Stomach (tissue), 8 donors: ENCODE measurements at regions not wholly inside any gene's neighbourhood (a gene's known extent, or its start where the extent isn't known, plus 50 kb on each side); places are given as distances from the start of the nearest gene placed in this dataset.

ENCODE experiments used
- DNase-seq, 2 donors: peaks; one replicate each; pipeline versions ENCODE4 v3.0.0 to v3.0.0-alpha.2; 2013 to 2019
- H3K27ac ChIP-seq, 5 donors: fragments of 200-600 bp in 4 of 5; sonication (generic) in 4 of 5; one replicate each; pipeline ENCODE4 v1.5.1; 2013 to 2019; ENCODE audit warnings: mild to moderate bottlenecking in 1 of 5, moderate library complexity in 1 of 5
- H3K27me3 ChIP-seq, 3 donors: fragments of 200-600 bp; sonication (generic); one replicate each; pipeline ENCODE4 v1.5.1; 2017 to 2019; ENCODE audit warnings: mixed run types in 1 of 3
- H3K36me3 ChIP-seq, 4 donors: fragments of 200-600 bp; sonication (generic); 1 replicate in 3 of 4; 2 replicates in 1 of 4; pipeline ENCODE4 v1.5.1; 2016 to 2019
- H3K4me1 ChIP-seq, 4 donors: fragments of 200-600 bp; sonication (generic); one replicate each; pipeline ENCODE4 v1.5.1; 2016 to 2019
- H3K4me3 ChIP-seq, 4 donors: fragments of 200-600 bp; sonication (generic) in 3 of 4; one replicate each; pipeline ENCODE4 v1.5.1; 2016 to 2019; ENCODE audit warnings: mild to moderate bottlenecking in 1 of 4
- H3K9me3 ChIP-seq, 4 donors: fragments of 200-600 bp; sonication (generic); one replicate each; pipeline ENCODE4 v1.5.1; 2016 to 2019
- CTCF ChIP-seq, 7 experiments: fragments of 450-650 bp in 4 of 7; fragments of 200-600 bp in 3 of 7; sonication (generic) in 3 of 7; IDR thresholded peaks; one replicate each; pipeline ENCODE4 v1.5.1; 2016 to 2019; ENCODE audit warnings: antibody characterized with exemption in 7 of 7, control low read depth in 2 of 7, mild to moderate bottlenecking in 1 of 7
- EP300 ChIP-seq: sonication (generic); formaldehyde crosslinking; IDR thresholded peaks from one replicate; pipeline ENCODE4 v1.6.1; 2017; ENCODE audit warnings: antibody characterized with exemption
- POLR2A ChIP-seq, 4 donors: fragments of 450-650 bp; IDR thresholded peaks; one replicate each; pipeline ENCODE4 v1.6.1; 2016; ENCODE audit warnings: antibody characterized with exemption in 4 of 4, control low read depth in 2 of 4, mild to moderate bottlenecking in 1 of 4, moderate library complexity in 1 of 4
- POLR2AphosphoS5 ChIP-seq, 3 donors: sonication (generic); formaldehyde crosslinking; IDR thresholded peaks; one replicate each; pipeline ENCODE4 v1.6.1; 2016; ENCODE audit warnings: antibody characterized with exemption in 3 of 3
- WGBS, 5 donors: extraction: QIAGEN DNeasy Blood & Tissue Kit in 3 of 5; methylation state at CpG; one replicate each; pipeline versions ENCODE4 v1.1.5 to v1.1.7; 2013 to 2018; 5-methylcytosine and 5-hydroxymethylcytosine counted together
- intact Hi-C: fragments of 100-400 bp; cut with DNase I; formaldehyde crosslinking; loops from one replicate; pipeline ENCODE4 v1.15.1; 2023; ENCODE audit warnings: low total_unique reads
- donor health status: healthy with polysubstance abuse.
- donor health status: Bipolar disorder and iron deficiency.
- donor health status: healthy.

- intact Hi-C loops: no loop called here
- DNase-seq: no peak
- TF ChIP-seq POLR2A (IDR thresholded peaks at IDR 0.05) (no peak), EP300 (no peak), CTCF (IDR thresholded peaks at IDR 0.05) (no peak), POLR2AphosphoS5 (IDR thresholded peaks at IDR 0.05) (no peak)
- H3K27me3 ChIP-seq: no peaks in the 10 kb centered on the region
- no peak overlapping the region for H3K27ac ChIP-seq
- no peaks in the 10 kb centered on the region for H3K4me1 ChIP-seq
- H3K4me3 ChIP-seq: no peak overlapping the region
- H3K36me3 ChIP-seq: no peaks in the 10 kb centered on the region
- 88 to 99% (median 90%) methylated on average over 4 of the region's 4 CpGs for WGBS, 5 donors
- H3K9me3 ChIP-seq: no peaks in the 10 kb centered on the region
Measured at GRCh38 chr5:135150767-135151166, 116.7 kb upstream of the PITX1 start.

GRCh38 chr5:135149956-135150723, 116.1 kb upstream of the PITX1 start:
- intact Hi-C loops: no loop called here
- 81 to 90% (median 83%) methylated on average over 11 to 13 of the region's 13 CpGs for WGBS, 5 donors
- Histone ChIP-seq H3K4me1 (peaks cover 0 to 6% (median 0%) of the 10 kb centered on the region in 4 donors), H3K36me3 (no peaks in the 10 kb centered on the region), H3K9me3 (no peaks in the 10 kb centered on the region), H3K4me3 (no peak overlapping the region), H3K27me3 (no peaks in the 10 kb centered on the region), H3K27ac (no peak overlapping the region)
- DNase-seq: no peak
- TF ChIP-seq POLR2AphosphoS5 (IDR thresholded peaks at IDR 0.05) (no peak), CTCF (IDR thresholded peaks at IDR 0.05) (no peak), EP300 (no peak), POLR2A (IDR thresholded peaks at IDR 0.05) (no peak)

- no peaks in the 10 kb centered on the region for H3K27me3 ChIP-seq
- H3K9me3 ChIP-seq: no peaks in the 10 kb centered on the region
- no peak overlapping the region for H3K27ac ChIP-seq
- H3K4me1 ChIP-seq: peaks cover 0 to 8% (median 0%) of the 10 kb centered on the region in 4 donors
- intact Hi-C loops: no loop called here
- 61 to 86% (median 83%) methylated on average over 3 to 5 of the region's 5 CpGs for WGBS, 5 donors
- TF ChIP-seq POLR2A (IDR thresholded peaks at IDR 0.05) (no peak), EP300 (no peak), CTCF (IDR thresholded peaks at IDR 0.05) (no peak), POLR2AphosphoS5 (IDR thresholded peaks at IDR 0.05) (no peak)
- H3K4me3 ChIP-seq: no peak overlapping the region
- no peak for DNase-seq
- no peaks in the 10 kb centered on the region for H3K36me3 ChIP-seq
Measured at GRCh38 chr5:135149229-135149955, 115.4 kb upstream of the PITX1 start.

GRCh38 chr5:135147294-135148090, 113.5 kb upstream of the PITX1 start:
- whole genome bisulfite sequencing, 5 donors: 93 to 97% (median 96%) methylated on average over 10 of the region's 10 CpGs
- H3K36me3 ChIP-seq: no peaks in the 10 kb centered on the region
- H3K4me1 ChIP-seq: peaks cover 0 to 13% (median 2%) of the 10 kb centered on the region in 4 donors
- DNase-seq: no peak
- intact Hi-C loops: no loop called here
- H3K9me3 ChIP-seq: no peaks in the 10 kb centered on the region
- H3K27ac ChIP-seq: no peak overlapping the region
- TF ChIP-seq EP300: no peak
- no peak for TF ChIP-seq CTCF (IDR thresholded peaks at IDR 0.05)
- no peak for TF ChIP-seq POLR2AphosphoS5 (IDR thresholded peaks at IDR 0.05)
- no peak for TF ChIP-seq POLR2A (IDR thresholded peaks at IDR 0.05)
- no peak overlapping the region for H3K4me3 ChIP-seq
- H3K27me3 ChIP-seq: no peaks in the 10 kb centered on the region
